Vagina (tissue), 2 donors: ENCODE measurements at regions not wholly inside any gene's neighbourhood (a gene's known extent, or its start where the extent isn't known, plus 50 kb on each side); places are given as distances from the start of the nearest gene placed in this dataset.

Experiments used
- CTCF ChIP-seq, 3 experiments: fragments of 450-650 bp in 2 of 3; fragments of 200-600 bp in 1 of 3; sonication (generic) in 1 of 3; IDR thresholded peaks; one replicate each; pipeline ENCODE4 v1.5.1; 2017 to 2019; ENCODE audit warnings: antibody characterized with exemption in 3 of 3, mild to moderate bottlenecking in 2 of 3, moderate library complexity in 2 of 3
- POLR2A ChIP-seq, 2 donors: fragments of 450-650 bp; IDR thresholded peaks; one replicate each; pipeline ENCODE4 v1.6.1; 2017; ENCODE audit warnings: antibody characterized with exemption in 2 of 2, mild to moderate bottlenecking in 2 of 2, moderate library complexity in 2 of 2
- POLR2AphosphoS5 ChIP-seq, 2 donors: sonication (generic); formaldehyde crosslinking; IDR thresholded peaks; one replicate each; pipeline ENCODE4 v1.9.0; 2017; ENCODE audit warnings: antibody characterized with exemption in 2 of 2, mild to moderate bottlenecking in 2 of 2, low read depth in 1 of 2; ENCODE audit not compliant: insufficient read depth in 1 of 2

- TF ChIP-seq CTCF (IDR thresholded peaks at IDR 0.05) (no peak), POLR2A (IDR thresholded peaks at IDR 0.05) (no peak), POLR2AphosphoS5 (IDR thresholded peaks at IDR 0.05; ENCODE audit: insufficient read depth in 1 of 2, low read depth in 1 of 2) (no peak)
Observed at GRCh38 chr2:65786765-65787164, 354.4 kb upstream of the SPRED2 start.
